ENCODE measurements at regions not wholly inside any gene's neighbourhood (a gene's known extent, or its start where the extent isn't known, plus 50 kb on each side); places are given as distances from the start of the nearest gene placed in this dataset.

DNA sequence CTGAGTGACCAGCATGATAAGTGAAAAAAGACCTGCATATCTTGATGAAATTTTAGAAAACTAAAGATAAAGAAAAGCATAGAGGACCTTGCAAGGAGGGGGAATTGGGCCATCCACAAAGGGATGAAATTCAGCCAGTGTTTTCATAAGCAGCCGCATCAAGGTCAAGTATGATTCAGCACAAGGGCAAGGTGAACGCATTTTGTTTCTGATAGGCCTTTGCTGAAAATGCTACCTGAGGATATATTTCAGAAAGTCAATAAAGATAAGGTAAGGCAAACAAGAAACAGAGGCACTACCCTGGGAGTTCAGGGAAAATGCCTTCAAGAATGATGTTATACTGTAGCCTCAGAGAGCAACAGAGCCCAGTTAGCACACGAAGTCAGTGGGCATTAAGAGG, 55.0 kb upstream of the SHH start (continued):
- no peak for TF ChIP-seq RXRA (IDR thresholded peaks at IDR 0.05)

- Histone ChIP-seq H3K9me3 (ENCODE audit: control insufficient read depth in 4 of 4, low read length in 3 of 4) (no peaks in the 10 kb centered on the region), H3K9ac (ENCODE audit: low read depth in 1 of 2, low read length in 2 of 2) (no peak overlapping the region), H3K27me3 (ENCODE audit: control insufficient read depth in 4 of 4, insufficient read depth in 4 of 4, low read length in 3 of 4) (no peaks in the 10 kb centered on the region), H3K4me3 (ENCODE audit: low read depth in 1 of 3, low read length in 3 of 3) (no peak overlapping the region), H3K36me3 (ENCODE audit: control insufficient read depth in 4 of 4, insufficient read depth in 3 of 4, low read depth in 1 of 4, low read length in 3 of 4) (no peaks in the 10 kb centered on the region), H3K4me1 (ENCODE audit: control insufficient read depth in 4 of 4, insufficient read depth in 4 of 4, low read length in 3 of 4) (peaks cover 14 to 28% (median 19%) of the 10 kb centered on the region in 4 donors), H3K27ac (ENCODE audit: low read depth in 1 of 2, low read length in 2 of 2) (no peak overlapping the region)
- TF ChIP-seq NR2F2 (IDR thresholded peaks at IDR 0.05) (no peak), ZBTB33 (IDR thresholded peaks at IDR 0.05) (no peak), RAD21 (IDR thresholded peaks at IDR 0.05) (no peak), TAF1 (conservative IDR thresholded peaks at IDR 0.05) (no peak), YY1 (IDR thresholded peaks at IDR 0.05) (no peak), SP1 (IDR thresholded peaks at IDR 0.05) (no peak), REST (IDR thresholded peaks at IDR 0.05) (no peak), GABPA (IDR thresholded peaks at IDR 0.05 in 1 of 2, conservative IDR thresholded peaks at IDR 0.05 in 1 of 2) (no peak)
- DNase-seq (ENCODE audit: low spot score) = no peak
- 78% methylated on average over 19 of the region's 19 CpGs for WGBS
Measured at GRCh38 chr7:155865830-155866525, 53.7 kb upstream of the SHH start.

GRCh38 chr7:155864991-155865690, 52.9 kb upstream of the SHH start:
- 88% methylated on average over 11 of the region's 11 CpGs for WGBS
- H3K27me3 ChIP-seq (ENCODE audit: control insufficient read depth in 4 of 4, insufficient read depth in 4 of 4, low read length in 3 of 4) = no peaks in the 10 kb centered on the region
- no peak overlapping the region for H3K4me3 ChIP-seq (ENCODE audit: low read depth in 1 of 3, low read length in 3 of 3)
- H3K9me3 ChIP-seq (ENCODE audit: control insufficient read depth in 4 of 4, low read length in 3 of 4) = no peaks in the 10 kb centered on the region
- H3K9ac ChIP-seq (ENCODE audit: low read depth in 1 of 2, low read length in 2 of 2) = no peak overlapping the region
- H3K4me1 ChIP-seq (ENCODE audit: control insufficient read depth in 4 of 4, insufficient read depth in 4 of 4, low read length in 3 of 4) = peaks cover 14 to 36% (median 21%) of the 10 kb centered on the region in 4 donors
- no peaks in the 10 kb centered on the region for H3K36me3 ChIP-seq (ENCODE audit: control insufficient read depth in 4 of 4, insufficient read depth in 3 of 4, low read depth in 1 of 4, low read length in 3 of 4)
- H3K27ac ChIP-seq (ENCODE audit: low read depth in 1 of 2, low read length in 2 of 2) = no peak overlapping the region
- DNase-seq (ENCODE audit: low spot score) = no peak
- no peak for TF ChIP-seq RXRA (IDR thresholded peaks at IDR 0.05)
- TF ChIP-seq FOXA2 (IDR thresholded peaks at IDR 0.05) = no peak
- TF ChIP-seq EGR1 (IDR thresholded peaks at IDR 0.05; ENCODE audit: low read depth in 2 of 2) = no peak
- no peak for TF ChIP-seq MAX (IDR thresholded peaks at IDR 0.05)
- TF ChIP-seq GABPA (IDR thresholded peaks at IDR 0.05 in 1 of 2, conservative IDR thresholded peaks at IDR 0.05 in 1 of 2) = no peak
- TF ChIP-seq TAF1 (conservative IDR thresholded peaks at IDR 0.05) = no peak
- TF ChIP-seq, protein P1, sequence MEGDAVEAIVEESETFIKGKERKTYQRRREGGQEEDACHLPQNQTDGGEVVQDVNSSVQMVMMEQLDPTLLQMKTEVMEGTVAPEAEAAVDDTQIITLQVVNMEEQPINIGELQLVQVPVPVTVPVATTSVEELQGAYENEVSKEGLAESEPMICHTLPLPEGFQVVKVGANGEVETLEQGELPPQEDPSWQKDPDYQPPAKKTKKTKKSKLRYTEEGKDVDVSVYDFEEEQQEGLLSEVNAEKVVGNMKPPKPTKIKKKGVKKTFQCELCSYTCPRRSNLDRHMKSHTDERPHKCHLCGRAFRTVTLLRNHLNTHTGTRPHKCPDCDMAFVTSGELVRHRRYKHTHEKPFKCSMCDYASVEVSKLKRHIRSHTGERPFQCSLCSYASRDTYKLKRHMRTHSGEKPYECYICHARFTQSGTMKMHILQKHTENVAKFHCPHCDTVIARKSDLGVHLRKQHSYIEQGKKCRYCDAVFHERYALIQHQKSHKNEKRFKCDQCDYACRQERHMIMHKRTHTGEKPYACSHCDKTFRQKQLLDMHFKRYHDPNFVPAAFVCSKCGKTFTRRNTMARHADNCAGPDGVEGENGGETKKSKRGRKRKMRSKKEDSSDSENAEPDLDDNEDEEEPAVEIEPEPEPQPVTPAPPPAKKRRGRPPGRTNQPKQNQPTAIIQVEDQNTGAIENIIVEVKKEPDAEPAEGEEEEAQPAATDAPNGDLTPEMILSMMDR (IDR thresholded peaks at IDR 0.05; ENCODE audit: low read depth, low read length, missing input control) = no peak
- no peak for TF ChIP-seq SP1 (IDR thresholded peaks at IDR 0.05)
- TF ChIP-seq ATF3 (IDR thresholded peaks at IDR 0.05) = no peak
- TF ChIP-seq HNF4G (IDR thresholded peaks at IDR 0.05) = no peak
- TF ChIP-seq HNF4A (conservative IDR thresholded peaks at IDR 0.05) = no peak
- no peak for TF ChIP-seq YY1 (IDR thresholded peaks at IDR 0.05)
- no peak for TF ChIP-seq FOXA1 (IDR thresholded peaks at IDR 0.05)
- no peak for TF ChIP-seq NR2F2 (IDR thresholded peaks at IDR 0.05)
- no peak for TF ChIP-seq JUND (IDR thresholded peaks at IDR 0.05)
- no peak for TF ChIP-seq RAD21 (IDR thresholded peaks at IDR 0.05)
